WTC11 (cell line): ENCODE measurements at regions not wholly inside any gene's neighbourhood (a gene's known extent, or its start where the extent isn't known, plus 50 kb on each side); places are given as distances from the start of the nearest gene placed in this dataset.

Source experiments
- ATAC-seq: fragments of 200-7000 bp; cut with Tn5 transposase; 2 replicates; pipeline ENCODE4 v1.10.0; 2021; ENCODE audit warnings: mild to moderate bottlenecking, moderate library complexity
- CTCF ChIA-PET: fragments of 300-600 bp; sonication (Branson Sonifier 250); formaldehyde crosslinking; loops from one replicate; lab custom pipeline; 2021; ENCODE audit warnings: antibody characterized with exemption; lab: Charles Lee
- POLR2A ChIA-PET: fragments of 350-600 bp; sonication (Branson Sonifier 250); formaldehyde crosslinking; loops from one replicate; lab custom pipeline; 2021; ENCODE audit warnings: antibody characterized with exemption; lab: Charles Lee
- DNase-seq: peaks from one replicate; pipeline ENCODE4 v3.0.0; 2021; ENCODE audit warnings: low spot score
- H3K27ac Mint-ChIP-seq: 2 replicates; pipeline ENCODE4 v1.8.0; 2021; ENCODE audit warnings: mixed read lengths
- H3K27me3 Mint-ChIP-seq: 2 replicates; pipeline ENCODE4 v1.8.0; 2021; ENCODE audit warnings: low read depth, mild to moderate bottlenecking, moderate library complexity, mixed read lengths
- H3K36me3 Mint-ChIP-seq: 2 replicates; pipeline ENCODE4 v1.8.0; 2021; ENCODE audit warnings: mixed read lengths
- H3K4me1 Mint-ChIP-seq: 2 replicates; pipeline ENCODE4 v1.8.0; 2022; ENCODE audit warnings: mixed read lengths
- H3K4me3 Mint-ChIP-seq: 2 replicates; pipeline ENCODE4 v1.8.0; 2021; ENCODE audit warnings: mild to moderate bottlenecking, moderate library complexity, mixed read lengths
- H3K9me3 Mint-ChIP-seq: 2 replicates; pipeline ENCODE4 v1.8.0; 2021; ENCODE audit warnings: mixed read lengths
- ATF2 ChIP-seq: sonication (generic); formaldehyde crosslinking; IDR thresholded peaks from 2 replicates; pipeline ENCODE4 v1.8.1; 2022; ENCODE audit warnings: low read depth, missing genetic modification reagents, borderline replicate concordance
- CDX4 ChIP-seq: fragments of 250-450 bp; sonication (Bioruptor Pico); IDR thresholded peaks from 2 replicates; pipeline ENCODE4 v1.9.0; 2021; ENCODE audit warnings: moderate library complexity, mild to moderate bottlenecking, inconsistent platforms, borderline replicate concordance
- CREB1 ChIP-seq: sonication (generic); formaldehyde crosslinking; IDR thresholded peaks from 2 replicates; pipeline ENCODE4 v1.8.0; 2023; ENCODE audit warnings: mild to moderate bottlenecking, missing genetic modification reagents
- CTCF ChIP-seq: fragments of 200-600 bp; IDR thresholded peaks from 2 replicates; pipeline ENCODE4 v1.8.0; 2022; ENCODE audit warnings: antibody characterized with exemption
- E2F5 ChIP-seq: sonication (generic); formaldehyde crosslinking; IDR thresholded peaks from 2 replicates; pipeline ENCODE4 v1.8.1; 2022; ENCODE audit warnings: mild to moderate bottlenecking, moderate library complexity, missing genetic modification reagents
- ETV6 ChIP-seq: sonication (generic); formaldehyde crosslinking; IDR thresholded peaks from 2 replicates; pipeline ENCODE4 v1.8.1; 2022; ENCODE audit warnings: mild to moderate bottlenecking, missing genetic modification reagents
- FOXK1 ChIP-seq: sonication (generic); formaldehyde crosslinking; IDR thresholded peaks from 2 replicates; pipeline ENCODE4 v1.8.0; 2022; ENCODE audit warnings: mild to moderate bottlenecking, moderate library complexity, missing genetic modification reagents
- GABPB1 ChIP-seq: sonication (generic); formaldehyde crosslinking; IDR thresholded peaks from 2 replicates; pipeline ENCODE4 v1.8.1; 2023; ENCODE audit warnings: mild to moderate bottlenecking, missing genetic modification reagents
- HMGXB4 ChIP-seq: sonication (generic); formaldehyde crosslinking; IDR thresholded peaks from 2 replicates; pipeline ENCODE4 v1.8.1; 2023; ENCODE audit warnings: mild to moderate bottlenecking, moderate library complexity, missing genetic modification reagents
- NFATC4 ChIP-seq: fragments of 250-450 bp; sonication (Bioruptor Pico); IDR thresholded peaks from 2 replicates; pipeline ENCODE4 v1.9.0; 2021; ENCODE audit warnings: mild to moderate bottlenecking
- PRDM15 ChIP-seq: sonication (generic); formaldehyde crosslinking; IDR thresholded peaks from 2 replicates; pipeline ENCODE4 v1.8.0; 2022; ENCODE audit warnings: missing genetic modification reagents
- SP1 ChIP-seq: sonication (generic); formaldehyde crosslinking; conservative IDR thresholded peaks from 2 replicates; pipeline ENCODE4 v1.8.1; 2022; ENCODE audit warnings: missing genetic modification reagents
- USF1 ChIP-seq: sonication (generic); formaldehyde crosslinking; IDR thresholded peaks from 2 replicates; pipeline ENCODE4 v1.8.0; 2022; ENCODE audit warnings: mild to moderate bottlenecking, missing genetic modification reagents
- USF2 ChIP-seq: sonication (generic); formaldehyde crosslinking; IDR thresholded peaks from 2 replicates; pipeline ENCODE4 v1.8.1; 2023; ENCODE audit warnings: mild to moderate bottlenecking, missing genetic modification reagents, moderate library complexity
- ZBTB21 ChIP-seq: sonication (generic); formaldehyde crosslinking; IDR thresholded peaks from 2 replicates; pipeline ENCODE4 v1.8.1; 2023; ENCODE audit warnings: mild to moderate bottlenecking, missing genetic modification reagents, borderline replicate concordance
- ZNF317 ChIP-seq: sonication (generic); formaldehyde crosslinking; IDR thresholded peaks from 2 replicates; pipeline ENCODE4 v1.8.1; 2023; ENCODE audit warnings: low read depth, mild to moderate bottlenecking, moderate library complexity, missing genetic modification reagents, borderline replicate concordance
- ZNF423 ChIP-seq: fragments of 250-450 bp; sonication (Bioruptor Pico); IDR thresholded peaks from 2 replicates; pipeline ENCODE4 v2.1.2; 2022; ENCODE audit warnings: mild to moderate bottlenecking, moderate library complexity
- ZNF671 ChIP-seq: fragments of 250-450 bp; sonication (Bioruptor Pico); IDR thresholded peaks from 2 replicates; pipeline ENCODE4 v1.8.0; 2021; ENCODE audit warnings: mild to moderate bottlenecking

- TF ChIP-seq USF1 (CRISPR knock-in tag) (peak; percentile 81; the same call in 1 of the 2 replicates), CREB1 (CRISPR knock-in tag) (no peak), CDX4 (CRISPR knock-in tag) (no peak), ETV6 (CRISPR knock-in tag) (no peak; the same call in 1 of the 2 replicates), PRDM15 (no peak; the same call in 1 of the 2 replicates), ZNF423 (CRISPR knock-in tag) (peak; percentile 57), E2F5 (CRISPR knock-in tag) (peak; percentile 85), GABPB1 (CRISPR knock-in tag) (peak; percentile 42; the same call in 1 of the 2 replicates), HMGXB4 (CRISPR knock-in tag) (peak; percentile 50), ZNF671 (CRISPR knock-in tag) (no peak), FOXK1 (CRISPR knock-in tag) (0 out of 2 replicates have a peak, but pooled peaks have one; percentile 23), USF2 (peak; percentile 90), CTCF (no peak)
These were observed 108.8 kb downstream of the KCNRG start (continued) for GRCh38 chr13:50123862-50124535.

GRCh38 chr13:50124536-50125303 lies 109.5 kb downstream of the KCNRG start:
- no peaks in the 10 kb centered on the region for H3K9me3 Mint-ChIP-seq
- TF ChIP-seq NFATC4 (CRISPR knock-in tag) (no peak), ZNF317 (0 out of 2 replicates have a peak, but pooled peaks have one; percentile 23), SP1 (CRISPR knock-in tag) (no peak), USF2 (no peak), ZBTB21 (CRISPR knock-in tag) (no peak), ATF2 (CRISPR knock-in tag) (no peak)

More at GRCh38 chr13:50124536-50125303, 109.5 kb downstream of the KCNRG start:
- ChIA-PET CTCF (interaction anchor here (0.7 to 6.3 kb wide), 9 partner anchors 9 to 787 kb away, joined by 5 to 49 read pairs (median 7); partner anchors contain the start of genes SPRYD7 and TRIM13), POLR2A (interaction anchor here (0.6 to 3.6 kb wide), 6 partner anchors 10 to 127 kb away, joined by 3 to 32 read pairs (median 3); partner anchors contain the start of gene TRIM13)
- H3K4me1 Mint-ChIP-seq, result peaks cover 58% of the 10 kb centered on the region
- H3K27me3 Mint-ChIP-seq, result peaks cover 82% of the 10 kb centered on the region
- DNase-seq (peak; percentile 68), ATAC-seq (peak; percentile 19)
- H3K4me3 Mint-ChIP-seq, result peak overlapping the region; percentile 65
- H3K27ac Mint-ChIP-seq, result no peak overlapping the region
- H3K36me3 Mint-ChIP-seq, result no peaks in the 10 kb centered on the region
